K562 (cell line): ENCODE measurements at regions not wholly inside any gene's neighbourhood (a gene's known extent, or its start where the extent isn't known, plus 50 kb on each side); places are given as distances from the start of the nearest gene placed in this dataset.

Experiments
- ATAC-seq: fragments of 200-7000 bp; cut with Tn5 transposase; 3 replicates; pipeline ENCODE4 v1.9.1; 2020; ENCODE audit warnings: moderate library complexity
- BruUV-seq: library from RNA; stranded (reverse); fragments of 400-500 nt; replicated peaks from 2 replicates; lab custom pipeline; 2021; lab: Mats Ljungman, UMichigan
- CTCF ChIA-PET: fragments of 300-600 bp; formaldehyde crosslinking; extraction: SDS; loops from one replicate; lab custom pipeline; 2021; ENCODE audit warnings: low intra/inter-chr PET ratio; lab: Yijun Ruan, JAX
- POLR2A ChIA-PET: fragments of 300-600, 350-650 bp; sonication (Branson Sonifier 250); formaldehyde crosslinking; extraction: SDS; loops from one replicate; lab custom pipeline; 2021; ENCODE audit warnings: antibody characterized with exemption, inconsistent platforms; lab: Yijun Ruan, JAX
- DNase-seq, 4 experiments: peaks; one replicate each; pipeline versions ENCODE4 v3.0.0 to v3.0.0-alpha.2; 2011 to 2018; ENCODE audit warnings: low spot score in 3 of 4, mixed read lengths in 3 of 4; ENCODE audit errors: extremely low read depth in 1 of 4
- FAIRE-seq: peaks from 2 replicates; lab custom pipeline; 2011; peaks lifted over from hg19 to GRCh38; lab: Jason Lieb, UNC
- H2AFZ ChIP-seq: 2 replicates; pipeline ENCODE4 v1.6.0; 2011; ENCODE audit warnings: low read depth, low read length, control low read depth, inconsistent platforms
- H3K27ac ChIP-seq: fragments of 200-600 bp; 3 replicates; pipeline ENCODE4 v1.8.0; 2011; ENCODE audit warnings: low read depth, mild to moderate bottlenecking, control low read depth, inconsistent platforms, low read length, moderate library complexity, mixed read lengths; ENCODE audit errors: extremely low read depth
- H3K27me3 ChIP-seq, 2 experiments: fragments of 300-600 bp in 1 of 2; 2 replicates in 1 of 2; 3 replicates in 1 of 2; pipeline versions ENCODE4 v1.6.0 to v1.8.0; 2011; ENCODE audit warnings: inconsistent platforms in 2 of 2, low read length in 2 of 2, mild to moderate bottlenecking in 1 of 2, mixed read lengths in 1 of 2, moderate library complexity in 1 of 2; ENCODE audit not compliant: control insufficient read depth in 2 of 2, insufficient read depth in 2 of 2
- H3K36me3 ChIP-seq: fragments of 300-600 bp; 3 replicates; pipeline ENCODE4 v1.8.0; 2011; ENCODE audit warnings: mild to moderate bottlenecking, low read length, inconsistent platforms; ENCODE audit not compliant: control insufficient read depth, insufficient read depth
- H3K4me1 ChIP-seq, 2 experiments: fragments of 200-600 bp in 1 of 2; replicated peaks in 1 of 2; 2 replicates in 1 of 2; 3 replicates in 1 of 2; pipeline versions ENCODE4 v1.5.1 to v1.8.0; 2011; ENCODE audit warnings: inconsistent platforms in 2 of 2, low read length in 2 of 2, mild to moderate bottlenecking in 1 of 2, mixed read lengths in 1 of 2, moderate library complexity in 1 of 2; ENCODE audit not compliant: control insufficient read depth in 2 of 2, insufficient read depth in 2 of 2
- H3K4me2 ChIP-seq: 2 replicates; pipeline ENCODE4 v1.6.1; 2011; ENCODE audit warnings: low read length, control low read depth, inconsistent platforms, mixed read lengths; ENCODE audit not compliant: insufficient read depth
- H3K4me3 ChIP-seq: fragments of 200-600 bp; sonication (generic), shearing (Covaris generic); 2 replicates; pipeline ENCODE4 v1.5.1; 2016; ENCODE audit warnings: control low read depth, inconsistent platforms
- H3K79me2 ChIP-seq: fragments of 200-600 bp; 3 replicates; pipeline ENCODE4 v1.8.0; 2011; ENCODE audit warnings: low read length, inconsistent platforms; ENCODE audit not compliant: control insufficient read depth, insufficient read depth
- H3K9ac ChIP-seq, 2 experiments: 2 replicates each; pipeline versions ENCODE4 v1.6.0 to v1.6.1; 2011; ENCODE audit warnings: low read depth in 2 of 2, low read length in 2 of 2, control low read depth in 1 of 2, inconsistent platforms in 1 of 2, mild to moderate bottlenecking in 1 of 2, mixed read lengths in 1 of 2; ENCODE audit not compliant: insufficient read depth in 1 of 2
- H3K9me1 ChIP-seq: one replicate; pipeline ENCODE4 v1.6.0; 2011; ENCODE audit warnings: inconsistent platforms, mild to moderate bottlenecking, low read length, moderate library complexity; ENCODE audit not compliant: control insufficient read depth, insufficient read depth
- H3K9me3 ChIP-seq: replicated peaks from 2 replicates; pipeline ENCODE4 v1.5.1; 2011; ENCODE audit warnings: low read depth, low read length, inconsistent platforms; ENCODE audit not compliant: control insufficient read depth, insufficient read depth
- H4K20me1 ChIP-seq: replicated peaks from 2 replicates; pipeline ENCODE4 v1.6.1; 2011; ENCODE audit warnings: low read length, inconsistent platforms, mixed read lengths; ENCODE audit not compliant: control insufficient read depth, insufficient read depth
- ARID1B ChIP-seq: fragments of 450-650 bp; IDR thresholded peaks from 2 replicates; pipeline ENCODE4 v1.6.1; 2016; ENCODE audit warnings: antibody characterized with exemption, mild to moderate bottlenecking, inconsistent platforms
- KLF6 ChIP-seq: fragments of 250-450 bp; sonication (Bioruptor Pico); IDR thresholded peaks from 2 replicates; pipeline ENCODE4 v1.4.0; 2020; ENCODE audit warnings: mild to moderate bottlenecking, moderate library complexity, borderline replicate concordance
- PTRF ChIP-seq: fragments of 450-650 bp; IDR thresholded peaks from 2 replicates; pipeline ENCODE4 v1.6.1; 2016; ENCODE audit warnings: mild to moderate bottlenecking, missing genetic modification characterization, missing compliant biosample characterization
- RBM14 ChIP-seq: fragments of 200-400 bp; formaldehyde crosslinking; IDR thresholded peaks from 2 replicates; pipeline ENCODE4 v1.6.1; 2018; ENCODE audit warnings: low read depth, mild to moderate bottlenecking, low read length, moderate library complexity, borderline replicate concordance; ENCODE audit not compliant: insufficient read depth
- SAFB ChIP-seq: fragments of 200-400 bp; formaldehyde crosslinking; IDR thresholded peaks from 2 replicates; pipeline ENCODE4 v1.6.1; 2017; ENCODE audit warnings: low read depth, low read length, borderline replicate concordance
- SIN3B ChIP-seq: fragments of 450-650 bp; IDR thresholded peaks from 2 replicates; pipeline ENCODE4 v1.6.1; 2017; ENCODE audit warnings: low read depth, mild to moderate bottlenecking, moderate library complexity
- SMC3 ChIP-seq: conservative IDR thresholded peaks from 2 replicates; pipeline ENCODE4 v1.6.1; 2011; ENCODE audit warnings: low read depth, low read length, improper control_type of control experiment; ENCODE audit not compliant: insufficient read depth
- SUPT5H ChIP-seq: fragments of 450-650 bp; IDR thresholded peaks from 2 replicates; pipeline ENCODE4 v1.6.1; 2016
- TBL1XR1 ChIP-seq, 2 experiments: IDR thresholded peaks; 2 replicates each; pipeline ENCODE4 v1.6.1; 2012; ENCODE audit warnings: improper control_type of control experiment in 2 of 2, low read length in 2 of 2, mild to moderate bottlenecking in 1 of 2
- TCF3 ChIP-seq: sonication (generic); formaldehyde crosslinking; IDR thresholded peaks from 2 replicates; pipeline ENCODE4 v1.4.0; 2020; ENCODE audit warnings: mild to moderate bottlenecking, missing genetic modification reagents
- TEAD2 ChIP-seq: fragments of 450-650 bp; IDR thresholded peaks from 2 replicates; pipeline ENCODE4 v1.6.1; 2016; ENCODE audit warnings: missing genetic modification characterization, control low read depth, missing compliant biosample characterization
- TRIM24 ChIP-seq, 2 experiments: fragments of 450-650 bp; IDR thresholded peaks; 2 replicates each; pipeline ENCODE4 v1.6.1; 2016
- ZNF140 ChIP-seq: fragments of 250-450 bp; sonication (Bioruptor Pico); IDR thresholded peaks from 2 replicates; pipeline ENCODE4 v1.8.0; 2021; ENCODE audit warnings: moderate library complexity, mild to moderate bottlenecking, inconsistent platforms
- ZNF589 ChIP-seq: fragments of 200-800 bp; sonication (Bioruptor generic); IDR thresholded peaks from 2 replicates; pipeline ENCODE4 v1.6.1; 2016; ENCODE audit warnings: low read depth, missing genetic modification characterization, missing compliant biosample characterization
- WGBS: fragments of 100-300 bp; shearing (Covaris generic); methylation state at CpG from one replicate; pipeline ENCODE4 v1.1.6; 2016; ENCODE audit warnings: low coverage, mixed read lengths; ENCODE audit not compliant: insufficient coverage; ENCODE audit errors: missing lambda C conversion rate; 5-methylcytosine and 5-hydroxymethylcytosine counted together
- in situ Hi-C: fragments of 300-500 bp; cut with MboI; formaldehyde crosslinking; loops from 4 replicates; pipeline ENCODE4 v1.15.0; 2018; ENCODE audit warnings: inconsistent platforms, mixed read lengths
- intact Hi-C: fragments of 100-400 bp; cut with micrococcal nuclease; formaldehyde crosslinking; loops from 2 replicates; pipeline ENCODE4 v1.14.2; 2022
- TF ChIP-seq, protein P1 (sequence below): sonication (generic); formaldehyde crosslinking; IDR thresholded peaks from 2 replicates; pipeline ENCODE4 v1.8.1; 2023; ENCODE audit warnings: mild to moderate bottlenecking, missing genetic modification reagents
- TF ChIP-seq, protein P2 (sequence below): fragments of 450-650 bp; IDR thresholded peaks from 2 replicates; pipeline ENCODE4 v1.7.1; 2018; ENCODE audit warnings: mild to moderate bottlenecking, low read depth; ENCODE audit not compliant: partially characterized antibody

DNA sequence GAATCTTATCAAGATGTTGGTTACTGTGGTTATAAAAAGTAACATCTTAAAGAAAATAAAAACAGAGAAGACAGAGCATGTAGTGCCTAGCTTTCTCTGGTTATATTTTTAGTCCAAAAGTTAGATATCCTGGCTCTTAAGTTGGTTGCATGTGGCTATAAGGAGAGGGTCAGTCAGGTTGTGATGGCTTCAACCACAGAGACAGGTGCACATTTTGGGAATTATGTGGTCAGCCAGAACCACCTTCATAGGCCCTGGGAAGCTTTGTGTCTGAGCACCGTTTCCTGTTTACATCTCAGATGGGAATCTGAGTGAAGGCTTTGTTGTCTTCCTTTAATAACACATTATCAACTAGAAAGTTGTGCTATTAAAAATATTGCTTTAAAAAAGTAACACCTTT lies 265.1 kb upstream of the IGFBP3 start (continued):
- TF ChIP-seq ZNF140 (CRISPR knock-in tag), result no peak
- TF ChIP-seq, protein P1, sequence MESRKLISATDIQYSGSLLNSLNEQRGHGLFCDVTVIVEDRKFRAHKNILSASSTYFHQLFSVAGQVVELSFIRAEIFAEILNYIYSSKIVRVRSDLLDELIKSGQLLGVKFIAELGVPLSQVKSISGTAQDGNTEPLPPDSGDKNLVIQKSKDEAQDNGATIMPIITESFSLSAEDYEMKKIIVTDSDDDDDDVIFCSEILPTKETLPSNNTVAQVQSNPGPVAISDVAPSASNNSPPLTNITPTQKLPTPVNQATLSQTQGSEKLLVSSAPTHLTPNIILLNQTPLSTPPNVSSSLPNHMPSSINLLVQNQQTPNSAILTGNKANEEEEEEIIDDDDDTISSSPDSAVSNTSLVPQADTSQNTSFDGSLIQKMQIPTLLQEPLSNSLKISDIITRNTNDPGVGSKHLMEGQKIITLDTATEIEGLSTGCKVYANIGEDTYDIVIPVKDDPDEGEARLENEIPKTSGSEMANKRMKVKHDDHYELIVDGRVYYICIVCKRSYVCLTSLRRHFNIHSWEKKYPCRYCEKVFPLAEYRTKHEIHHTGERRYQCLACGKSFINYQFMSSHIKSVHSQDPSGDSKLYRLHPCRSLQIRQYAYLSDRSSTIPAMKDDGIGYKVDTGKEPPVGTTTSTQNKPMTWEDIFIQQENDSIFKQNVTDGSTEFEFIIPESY, result no peak
- no peak for TF ChIP-seq SUPT5H
- TF ChIP-seq SMC3, result no peak

DNA sequence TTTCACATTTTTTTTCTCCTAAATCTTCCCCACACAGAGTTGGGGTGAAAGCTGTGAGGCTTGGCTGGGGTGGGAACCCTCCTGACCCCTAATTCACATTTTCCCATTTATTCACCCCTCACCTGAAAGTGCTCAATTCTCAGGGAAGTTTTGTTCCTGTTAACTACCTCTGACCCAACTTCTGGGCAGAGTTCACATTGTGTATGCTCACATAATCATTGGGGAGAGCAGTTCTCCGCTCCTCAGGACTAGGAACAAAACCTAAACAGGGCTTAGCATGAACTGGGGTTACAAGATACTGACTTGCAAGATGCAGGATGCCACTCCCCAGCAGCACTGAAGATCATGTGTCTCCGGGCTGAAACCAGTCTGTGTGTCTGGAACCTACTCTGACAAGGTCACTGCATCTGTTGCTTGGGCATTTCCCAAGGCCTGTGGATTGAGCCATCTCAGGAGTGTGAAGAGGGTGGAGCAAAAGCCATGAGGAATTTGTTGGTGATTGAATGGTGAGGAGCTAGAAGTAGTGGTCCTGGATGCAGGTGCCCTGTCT lies 258.1 kb upstream of the IGFBP3 start:
- Histone ChIP-seq H3K9me1 (no peaks in the 10 kb centered on the region), H3K79me2 (no peaks in the 10 kb centered on the region), H3K27me3 (no peaks in the 10 kb centered on the region), H3K27ac (no peak overlapping the region), H3K4me2 (no peak overlapping the region), H3K9ac (no peak overlapping the region), H2AFZ (no peak overlapping the region), H3K4me1 (no peaks in the 10 kb centered on the region), H4K20me1 (no peaks in the 10 kb centered on the region), H3K4me3 (no peak overlapping the region), H3K9me3 (no peaks in the 10 kb centered on the region), H3K36me3 (no peaks in the 10 kb centered on the region)
- ChIA-PET POLR2A (interaction anchor here (0.5 kb wide), 1 partner anchor 86 kb away, joined by 3 read pairs; no protein-coding TSS in a partner anchor), CTCF (no interaction called here)
- in situ Hi-C loops (no loop called here), intact Hi-C loops (no loop called here)
- no TSS peak for BruUV-seq
- DNase-seq (no peak), ATAC-seq (no peak), FAIRE-seq (no peak)
- WGBS, result 0% methylated on average over 2 of the region's 2 CpGs
- no peak for TF ChIP-seq TEAD2 (tag)
- TF ChIP-seq SIN3B, result no peak
- no peak for TF ChIP-seq TRIM24 (IDR thresholded peaks at IDR 0.05)
- TF ChIP-seq SAFB, result no peak
- TF ChIP-seq, protein P2, sequence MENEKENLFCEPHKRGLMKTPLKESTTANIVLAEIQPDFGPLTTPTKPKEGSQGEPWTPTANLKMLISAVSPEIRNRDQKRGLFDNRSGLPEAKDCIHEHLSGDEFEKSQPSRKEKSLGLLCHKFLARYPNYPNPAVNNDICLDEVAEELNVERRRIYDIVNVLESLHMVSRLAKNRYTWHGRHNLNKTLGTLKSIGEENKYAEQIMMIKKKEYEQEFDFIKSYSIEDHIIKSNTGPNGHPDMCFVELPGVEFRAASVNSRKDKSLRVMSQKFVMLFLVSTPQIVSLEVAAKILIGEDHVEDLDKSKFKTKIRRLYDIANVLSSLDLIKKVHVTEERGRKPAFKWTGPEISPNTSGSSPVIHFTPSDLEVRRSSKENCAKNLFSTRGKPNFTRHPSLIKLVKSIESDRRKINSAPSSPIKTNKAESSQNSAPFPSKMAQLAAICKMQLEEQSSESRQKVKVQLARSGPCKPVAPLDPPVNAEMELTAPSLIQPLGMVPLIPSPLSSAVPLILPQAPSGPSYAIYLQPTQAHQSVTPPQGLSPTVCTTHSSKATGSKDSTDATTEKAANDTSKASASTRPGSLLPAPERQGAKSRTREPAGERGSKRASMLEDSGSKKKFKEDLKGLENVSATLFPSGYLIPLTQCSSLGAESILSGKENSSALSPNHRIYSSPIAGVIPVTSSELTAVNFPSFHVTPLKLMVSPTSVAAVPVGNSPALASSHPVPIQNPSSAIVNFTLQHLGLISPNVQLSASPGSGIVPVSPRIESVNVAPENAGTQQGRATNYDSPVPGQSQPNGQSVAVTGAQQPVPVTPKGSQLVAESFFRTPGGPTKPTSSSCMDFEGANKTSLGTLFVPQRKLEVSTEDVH, result no peak
- no peak for TF ChIP-seq ZNF589
- TF ChIP-seq TCF3 (CRISPR knock-in tag), result no peak
- TF ChIP-seq TBL1XR1 (IDR thresholded peaks at IDR 0.05; ENCODE audit: low read length in 2 of 2), result no peak
- TF ChIP-seq PTRF (tag), result no peak
- no peak for TF ChIP-seq ARID1B
- no peak for TF ChIP-seq KLF6 (CRISPR knock-in tag)
- TF ChIP-seq, protein P1, result no peak
- no peak for TF ChIP-seq RBM14
